Neural progenitor cell (in vitro differentiated cells): ENCODE measurements at regions not wholly inside any gene's neighbourhood (a gene's known extent, or its start where the extent isn't known, plus 50 kb on each side); places are given as distances from the start of the nearest gene placed in this dataset.

Experiments used
- CTCF ChIP-seq: fragments of 200-600 bp; sonication (generic); IDR thresholded peaks from 2 replicates; pipeline ENCODE4 v1.5.1; 2017; ENCODE audit warnings: antibody characterized with exemption, mild to moderate bottlenecking
- EZH2 ChIP-seq: fragments of 200-600 bp; sonication (generic); IDR thresholded peaks from 2 replicates; pipeline ENCODE4 v1.6.1; 2017; ENCODE audit warnings: antibody characterized with exemption, mild to moderate bottlenecking, moderate library complexity
- EZH2phosphoT487 ChIP-seq: fragments of 200-600 bp; sonication (generic); IDR thresholded peaks from 2 replicates; pipeline ENCODE4 v1.6.1; 2017; ENCODE audit warnings: antibody characterized with exemption

GRCh38 chr4:125459531-125459930 lies 144.8 kb downstream of the FAT4 start:
- TF ChIP-seq CTCF (no peak), EZH2phosphoT487 (no peak), EZH2 (no peak)
